ENCODE measurements at regions not wholly inside any gene's neighbourhood (a gene's known extent, or its start where the extent isn't known, plus 50 kb on each side); places are given as distances from the start of the nearest gene placed in this dataset.

DNA sequence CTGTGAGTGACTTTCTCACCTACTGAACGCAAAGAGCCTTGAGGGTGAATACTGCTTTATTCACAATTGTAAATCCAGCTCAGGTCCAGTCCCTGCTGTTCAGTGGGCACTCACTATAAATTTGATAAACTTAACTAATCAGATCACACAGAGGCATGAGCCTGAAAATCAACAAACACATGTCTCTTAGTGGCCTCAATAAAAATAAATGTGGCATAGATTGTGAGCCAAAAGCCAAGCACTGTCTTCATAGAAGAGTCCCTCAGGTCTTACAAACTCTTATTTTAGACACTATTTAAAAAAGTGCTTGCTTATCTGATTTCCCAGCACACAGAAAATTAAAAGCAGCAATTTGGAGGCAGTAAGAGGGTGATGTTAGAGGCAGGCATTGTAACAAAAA lies 957.7 kb downstream of the SLITRK5 start:
- Mint-ChIP-seq H3K36me3 (no peaks in the 10 kb centered on the region), H3K9me3 (no peaks in the 10 kb centered on the region), H3K4me1 (ENCODE audit: unreplicated experiment) (no peaks in the 10 kb centered on the region), H3K27me3 (no peaks in the 10 kb centered on the region), H3K4me3 (no peak overlapping the region), H3K27ac (no peak overlapping the region)
- no peak for DNase-seq (ENCODE audit: extremely low spot score, unreplicated experiment)
- TF ChIP-seq, protein P1, sequence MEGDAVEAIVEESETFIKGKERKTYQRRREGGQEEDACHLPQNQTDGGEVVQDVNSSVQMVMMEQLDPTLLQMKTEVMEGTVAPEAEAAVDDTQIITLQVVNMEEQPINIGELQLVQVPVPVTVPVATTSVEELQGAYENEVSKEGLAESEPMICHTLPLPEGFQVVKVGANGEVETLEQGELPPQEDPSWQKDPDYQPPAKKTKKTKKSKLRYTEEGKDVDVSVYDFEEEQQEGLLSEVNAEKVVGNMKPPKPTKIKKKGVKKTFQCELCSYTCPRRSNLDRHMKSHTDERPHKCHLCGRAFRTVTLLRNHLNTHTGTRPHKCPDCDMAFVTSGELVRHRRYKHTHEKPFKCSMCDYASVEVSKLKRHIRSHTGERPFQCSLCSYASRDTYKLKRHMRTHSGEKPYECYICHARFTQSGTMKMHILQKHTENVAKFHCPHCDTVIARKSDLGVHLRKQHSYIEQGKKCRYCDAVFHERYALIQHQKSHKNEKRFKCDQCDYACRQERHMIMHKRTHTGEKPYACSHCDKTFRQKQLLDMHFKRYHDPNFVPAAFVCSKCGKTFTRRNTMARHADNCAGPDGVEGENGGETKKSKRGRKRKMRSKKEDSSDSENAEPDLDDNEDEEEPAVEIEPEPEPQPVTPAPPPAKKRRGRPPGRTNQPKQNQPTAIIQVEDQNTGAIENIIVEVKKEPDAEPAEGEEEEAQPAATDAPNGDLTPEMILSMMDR (conservative IDR thresholded peaks at IDR 0.05): no peak

DNA sequence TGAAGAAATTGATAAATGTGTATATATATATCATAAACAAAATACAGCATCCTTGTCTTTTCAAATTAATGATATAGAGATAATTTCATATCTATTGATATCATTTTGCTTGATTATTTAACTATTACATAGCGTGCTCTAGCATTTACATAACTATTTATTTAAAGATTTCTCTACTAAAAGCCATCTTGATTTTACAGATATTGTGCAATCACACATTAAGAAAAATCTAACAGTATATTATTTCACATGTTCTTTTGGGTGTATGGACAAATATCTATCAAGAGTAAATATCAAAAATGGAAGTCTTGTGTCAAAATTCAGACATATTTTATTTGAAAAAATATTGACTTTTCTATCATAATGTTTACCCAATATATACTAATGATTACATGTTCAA lies 966.8 kb downstream of the SLITRK5 start:
- no peaks in the 10 kb centered on the region for H3K27me3 Mint-ChIP-seq
- H3K4me1 Mint-ChIP-seq (ENCODE audit: unreplicated experiment): no peaks in the 10 kb centered on the region
- H3K4me3 Mint-ChIP-seq: no peak overlapping the region
- no peaks in the 10 kb centered on the region for H3K36me3 Mint-ChIP-seq
- TF ChIP-seq, protein P1 (conservative IDR thresholded peaks at IDR 0.05): no peak
- H3K9me3 Mint-ChIP-seq: no peaks in the 10 kb centered on the region
- no peak for DNase-seq (ENCODE audit: extremely low spot score, unreplicated experiment)
- no peak overlapping the region for H3K27ac Mint-ChIP-seq

DNA sequence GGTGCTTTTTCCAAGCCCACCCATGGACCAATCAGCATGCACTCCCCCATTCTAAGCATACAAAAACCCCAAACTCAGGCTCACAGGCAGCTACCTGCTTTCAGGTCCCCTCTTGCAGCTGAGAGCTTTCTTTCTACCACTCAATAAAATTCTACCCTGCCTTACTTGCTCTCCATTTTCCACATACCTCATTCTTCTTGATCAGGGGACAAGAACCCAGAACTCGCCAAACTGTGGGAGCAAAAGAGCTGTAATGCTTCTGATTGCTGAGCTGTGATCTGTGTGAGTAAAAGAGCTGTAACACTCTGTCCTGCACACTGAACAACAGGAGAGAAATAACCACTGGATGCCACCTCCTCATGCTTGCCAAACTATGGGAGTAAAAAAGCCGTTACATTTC lies 972.1 kb downstream of the SLITRK5 start:
- TF ChIP-seq, protein P1 (conservative IDR thresholded peaks at IDR 0.05): no peak
- no peak overlapping the region for H3K4me3 Mint-ChIP-seq
- no peak overlapping the region for H3K27ac Mint-ChIP-seq
- H3K36me3 Mint-ChIP-seq: no peaks in the 10 kb centered on the region
- no peaks in the 10 kb centered on the region for H3K27me3 Mint-ChIP-seq
- DNase-seq (ENCODE audit: extremely low spot score, unreplicated experiment): no peak
- peaks cover 4% of the 10 kb centered on the region for H3K9me3 Mint-ChIP-seq
- no peaks in the 10 kb centered on the region for H3K4me1 Mint-ChIP-seq (ENCODE audit: unreplicated experiment)

DNA sequence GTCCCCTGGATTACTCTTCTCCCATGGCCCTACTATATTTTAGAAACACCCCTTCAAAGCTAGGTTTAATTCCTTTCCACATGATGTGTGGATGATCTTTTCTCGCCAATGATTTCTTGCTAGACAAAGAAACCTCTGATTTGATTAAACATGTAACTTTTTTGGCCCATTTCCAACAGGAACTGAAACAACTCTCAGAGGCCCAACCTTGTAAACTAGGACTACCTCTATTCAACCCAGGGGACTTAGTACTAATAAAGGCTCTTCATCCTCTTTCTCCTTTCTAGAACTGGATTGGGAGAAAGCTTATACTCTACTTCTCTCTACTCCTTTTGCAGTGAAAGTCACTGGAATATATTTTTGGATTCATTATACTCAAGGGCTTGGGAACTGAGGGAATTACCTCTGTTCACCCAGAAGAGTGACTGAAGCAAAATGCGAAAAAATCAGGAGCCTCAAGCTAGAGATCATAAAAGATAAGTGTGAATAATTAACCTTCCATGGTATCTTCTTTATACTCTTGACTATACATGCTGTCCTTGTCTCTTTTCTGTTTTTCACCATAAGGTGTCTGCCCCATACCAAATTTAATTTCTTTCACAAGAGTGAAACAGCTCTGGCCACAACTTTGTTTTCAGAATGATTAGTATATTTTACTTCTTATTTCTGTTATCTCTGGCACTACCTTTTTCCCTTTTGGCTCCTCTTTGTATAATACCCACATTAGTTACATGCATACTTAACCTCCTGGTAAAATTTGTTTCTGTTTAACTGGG lies 977.6 kb downstream of the SLITRK5 start:
- Mint-ChIP-seq H3K27ac (no peak overlapping the region), H3K9me3 (peaks cover 4% of the 10 kb centered on the region), H3K27me3 (no peaks in the 10 kb centered on the region), H3K36me3 (peaks cover 3% of the 10 kb centered on the region), H3K4me3 (no peak overlapping the region), H3K4me1 (ENCODE audit: unreplicated experiment) (no peaks in the 10 kb centered on the region)
- DNase-seq (ENCODE audit: extremely low spot score, unreplicated experiment): no peak
- TF ChIP-seq, protein P1 (conservative IDR thresholded peaks at IDR 0.05): no peak

DNA sequence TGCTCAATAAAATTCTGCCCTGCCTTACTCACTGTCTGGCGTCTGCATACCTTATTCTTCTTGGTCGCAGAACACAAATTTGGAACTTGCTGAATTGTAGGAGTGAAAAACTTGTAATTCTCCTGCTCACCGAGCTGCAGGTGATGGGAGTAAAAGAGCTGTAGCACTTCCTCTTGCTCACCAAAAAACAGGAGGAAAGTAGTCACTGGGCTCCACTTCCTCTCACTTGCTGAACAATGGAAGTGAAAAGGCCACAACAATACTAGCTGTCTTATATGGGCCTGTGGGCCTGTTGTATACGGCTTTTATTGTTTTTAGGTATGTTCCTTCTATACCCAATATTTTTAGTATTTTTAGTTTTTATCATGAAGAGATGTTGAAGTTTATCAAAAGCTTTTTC lies 978.7 kb downstream of the SLITRK5 start:
- DNase-seq (ENCODE audit: extremely low spot score, unreplicated experiment): no peak

More for the DNA sequence above, 978.7 kb downstream of the SLITRK5 start:
- no peaks in the 10 kb centered on the region for H3K27me3 Mint-ChIP-seq
- peaks cover 3% of the 10 kb centered on the region for H3K36me3 Mint-ChIP-seq
- TF ChIP-seq, protein P1 (conservative IDR thresholded peaks at IDR 0.05): no peak
- peaks cover 4% of the 10 kb centered on the region for H3K9me3 Mint-ChIP-seq
- H3K4me3 Mint-ChIP-seq: no peak overlapping the region
- no peak overlapping the region for H3K27ac Mint-ChIP-seq
- H3K4me1 Mint-ChIP-seq (ENCODE audit: unreplicated experiment): no peaks in the 10 kb centered on the region

All from type B pancreatic cell (in vitro differentiated cells).